GM21723 (cell line): ENCODE measurements at regions not wholly inside any gene's neighbourhood (a gene's known extent, or its start where the extent isn't known, plus 50 kb on each side); places are given as distances from the start of the nearest gene placed in this dataset.

Experiments
- ATAC-seq: cut with Tn5 transposase; IDR thresholded peaks from one replicate; pipeline ENCODE4 v1.9.1; 2021; ENCODE audit warnings: mild to moderate bottlenecking, moderate library complexity; ENCODE audit not compliant: unreplicated experiment

- ATAC-seq = no peak
These were observed 110.6 kb downstream of the P2RY1 start for GRCh38 chr3:152945556-152945955.

- ATAC-seq = no peak
These were observed 122.6 kb downstream of the P2RY1 start for GRCh38 chr3:152957491-152957890.

- ATAC-seq = no peak
These were observed 124.4 kb downstream of the P2RY1 start for GRCh38 chr3:152959307-152959706.

- ATAC-seq = no peak
These were observed 125.8 kb downstream of the P2RY1 start for GRCh38 chr3:152960684-152961083.

- no peak for ATAC-seq
These were observed 126.4 kb downstream of the P2RY1 start for GRCh38 chr3:152961323-152961722.

GRCh38 chr3:152964911-152965609, 130.1 kb downstream of the P2RY1 start:
- no peak for ATAC-seq

GRCh38 chr3:152968388-152969024, 133.6 kb downstream of the P2RY1 start:
- ATAC-seq = no peak

GRCh38 chr3:152969557-152970300, 134.8 kb downstream of the P2RY1 start:
- ATAC-seq = no peak

- no peak for ATAC-seq
These were observed 135.9 kb downstream of the P2RY1 start for GRCh38 chr3:152970851-152971250.

GRCh38 chr3:152971880-152972279, 136.9 kb downstream of the P2RY1 start:
- ATAC-seq = no peak

- ATAC-seq = no peak
These were observed 138.6 kb downstream of the P2RY1 start for GRCh38 chr3:152973575-152973974.

GRCh38 chr3:152976239-152976638, 141.3 kb downstream of the P2RY1 start:
- ATAC-seq = no peak

GRCh38 chr3:152977366-152977765, 142.4 kb downstream of the P2RY1 start:
- ATAC-seq = no peak

- ATAC-seq = no peak
These were observed 143.2 kb downstream of the P2RY1 start for GRCh38 chr3:152978152-152978551.

GRCh38 chr3:152997526-152997925, 162.6 kb downstream of the P2RY1 start:
- no peak for ATAC-seq

- no peak for ATAC-seq
These were observed 163.4 kb upstream of the RAP2B start for GRCh38 chr3:152998591-152998990.

- no peak for ATAC-seq
These were observed 161.7 kb upstream of the RAP2B start for GRCh38 chr3:153000325-153000724.

GRCh38 chr3:153001210-153002078, 160.6 kb upstream of the RAP2B start:
- ATAC-seq = no peak

GRCh38 chr3:153003441-153003840, 158.6 kb upstream of the RAP2B start:
- ATAC-seq = no peak

GRCh38 chr3:153003862-153004261, 158.2 kb upstream of the RAP2B start:
- no peak for ATAC-seq

- ATAC-seq = no peak
These were observed 153.8 kb upstream of the RAP2B start for GRCh38 chr3:153008226-153008625.
